ENCODE measurements at regions not wholly inside any gene's neighbourhood (a gene's known extent, or its start where the extent isn't known, plus 50 kb on each side); places are given as distances from the start of the nearest gene placed in this dataset.
"Not testable (repeated sequence)": the region's sequence is repeated elsewhere in the genome, so short reads cannot be mapped to it uniquely, and the experiment has no call there.

DNA sequence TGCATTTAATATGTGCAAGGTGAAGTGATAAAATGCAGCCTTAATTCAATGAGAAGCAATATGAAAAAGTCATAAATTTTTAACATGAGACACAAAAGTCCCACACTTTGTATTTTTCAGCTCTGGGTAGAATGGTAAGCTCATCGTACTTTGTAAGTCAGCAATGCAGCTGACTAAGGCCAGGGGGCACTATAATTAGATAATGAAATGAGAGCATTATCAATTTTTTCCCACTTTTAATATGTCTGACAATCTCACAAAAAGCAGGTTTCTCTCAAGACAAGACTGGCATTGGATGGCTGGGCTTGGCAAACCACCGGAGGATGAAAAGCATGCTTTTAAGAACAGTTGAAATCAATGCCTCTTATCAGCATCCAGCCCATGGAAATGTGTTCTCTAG lies 162.8 kb downstream of the FAM174A start:
- no peak for ATAC-seq

DNA sequence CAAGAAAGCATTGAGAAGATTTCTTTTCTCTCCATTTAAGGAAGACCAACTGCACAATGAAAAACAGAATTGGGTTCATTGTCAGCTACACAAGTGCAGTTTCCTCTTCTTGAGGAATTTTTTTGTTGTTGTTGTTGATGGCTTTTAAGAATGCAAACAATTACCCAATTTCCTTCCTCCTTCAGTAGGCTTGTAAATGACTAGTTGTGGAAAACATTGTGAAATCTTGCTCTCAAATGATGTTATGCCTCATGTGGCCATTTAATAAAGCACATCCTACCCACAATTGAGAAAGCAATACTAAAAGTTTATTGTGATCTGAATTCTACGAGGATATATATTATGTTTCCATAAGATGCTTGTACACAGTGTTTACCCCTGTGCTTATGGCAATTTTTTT lies 171.6 kb downstream of the FAM174A start:
- no peak for ATAC-seq

DNA sequence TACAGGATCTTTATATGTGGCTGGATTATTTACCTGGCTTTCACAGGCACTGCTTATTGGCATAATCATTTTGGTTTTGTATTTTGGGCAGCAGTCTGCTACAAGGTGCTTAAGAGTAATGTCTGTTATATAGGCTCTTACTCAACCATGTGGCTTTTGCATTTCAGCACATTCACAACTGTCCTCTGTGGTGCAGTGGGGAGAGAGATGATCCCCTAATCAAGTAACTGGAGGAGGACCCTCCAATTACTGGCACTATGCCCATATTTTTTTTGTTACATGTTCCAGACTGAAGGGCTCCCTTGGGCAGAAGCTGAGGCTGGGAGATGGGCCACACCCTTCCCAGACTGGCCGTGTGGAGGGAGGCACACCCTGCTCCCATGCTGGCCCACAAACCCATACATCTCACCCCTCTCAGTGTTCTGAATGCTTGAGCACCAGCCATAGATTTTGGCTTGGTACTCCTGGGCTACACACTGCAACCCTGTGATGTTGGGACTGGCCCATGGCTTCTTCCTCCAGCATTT lies 173.5 kb downstream of the FAM174A start:
- no peak for ATAC-seq

DNA sequence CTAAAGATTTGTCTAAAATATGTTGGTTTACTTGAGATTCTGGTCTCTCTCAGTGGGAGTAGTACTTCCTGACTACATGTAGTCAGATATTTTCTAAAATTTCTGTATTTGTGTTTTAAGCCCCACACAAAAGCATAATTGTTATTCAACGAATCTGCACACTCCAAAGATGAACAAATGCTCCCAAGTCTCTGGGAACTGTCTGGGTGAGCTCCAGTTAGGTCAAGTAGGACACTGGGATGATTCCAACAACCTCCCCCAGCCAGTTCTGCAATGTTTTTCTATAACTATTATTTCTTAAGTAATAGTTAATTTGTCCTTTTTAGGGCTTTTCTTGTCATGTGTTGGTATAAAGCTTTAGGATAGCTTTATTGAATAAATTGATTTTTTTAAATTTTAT lies 174.6 kb downstream of the FAM174A start:
- no peak for ATAC-seq

DNA sequence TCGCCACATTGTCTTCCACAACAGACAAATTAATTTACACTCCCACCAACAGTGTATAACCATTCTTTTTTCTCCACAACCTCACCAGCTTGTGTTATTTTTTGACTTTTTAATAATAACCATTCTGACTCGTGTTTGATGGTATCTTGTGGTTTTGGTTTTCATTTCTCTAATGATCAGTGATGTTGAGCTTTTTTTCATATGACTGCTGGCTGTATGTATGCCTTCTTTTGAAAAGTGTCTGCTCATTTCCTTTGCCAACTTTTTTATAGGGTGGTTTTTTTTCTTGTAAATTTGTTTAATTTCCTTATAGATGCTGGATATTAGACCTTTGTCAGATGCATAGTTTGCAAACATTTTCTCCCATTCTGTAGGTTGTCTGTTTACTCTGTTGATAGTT lies 179.6 kb downstream of the FAM174A start:
- not testable (repeated sequence) for ATAC-seq

DNA sequence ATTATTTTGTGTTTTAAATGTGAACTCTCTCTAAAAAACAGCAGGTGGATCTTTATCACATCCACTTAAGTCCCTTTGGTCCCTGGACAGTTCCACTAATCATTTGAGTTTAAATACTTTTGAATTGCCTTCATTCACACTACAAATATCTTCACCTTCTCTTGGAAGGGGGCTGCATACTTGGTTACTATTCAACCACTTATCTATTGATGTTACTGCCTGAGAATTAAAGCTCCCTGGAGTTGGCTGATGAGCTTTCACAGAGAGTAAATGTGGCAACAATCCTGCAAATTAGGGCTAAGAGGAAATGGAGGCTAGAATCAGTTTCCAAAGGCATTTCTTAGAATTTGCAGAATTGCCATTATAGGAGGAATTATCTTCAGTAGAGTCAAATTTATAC lies 180.4 kb downstream of the ST8SIA4 start:
- no peak for ATAC-seq

DNA sequence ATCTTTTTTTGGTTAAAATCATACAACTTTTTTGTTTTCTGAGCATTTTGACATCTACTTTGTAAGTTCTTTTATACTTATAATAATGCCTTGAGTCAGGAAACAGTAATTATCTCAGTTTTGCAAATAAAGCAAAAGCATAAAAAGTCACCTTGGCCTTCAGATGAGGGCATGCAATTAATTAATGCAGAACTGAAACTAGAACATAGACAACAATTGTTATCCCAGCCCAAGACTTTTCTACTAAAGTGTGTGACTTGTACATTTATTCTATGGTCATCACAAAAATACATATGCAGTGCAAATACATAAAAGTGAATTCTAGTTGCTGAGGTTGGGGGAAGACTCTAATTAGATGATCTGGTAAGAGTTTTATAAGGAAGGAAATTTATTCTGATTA lies 179.9 kb downstream of the ST8SIA4 start:
- ATAC-seq: no peak

DNA sequence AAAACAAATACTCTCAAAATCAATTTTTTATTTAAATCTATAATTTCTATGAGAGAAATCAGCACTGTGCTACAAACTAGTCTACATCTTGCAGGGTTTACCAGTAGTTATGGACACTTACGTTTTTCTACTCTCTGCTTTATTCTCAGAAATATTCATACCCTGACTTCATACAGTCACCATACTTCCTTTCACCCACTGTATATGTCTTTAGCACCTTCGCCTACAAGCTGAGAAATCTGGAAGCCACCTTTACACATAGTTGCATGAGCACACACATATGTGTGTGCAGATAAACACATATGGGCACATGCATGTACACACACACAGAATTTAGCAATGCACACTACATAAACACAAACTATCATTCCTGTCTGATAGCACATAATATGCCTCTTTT lies 177.0 kb downstream of the ST8SIA4 start:
- ATAC-seq: no peak

DNA sequence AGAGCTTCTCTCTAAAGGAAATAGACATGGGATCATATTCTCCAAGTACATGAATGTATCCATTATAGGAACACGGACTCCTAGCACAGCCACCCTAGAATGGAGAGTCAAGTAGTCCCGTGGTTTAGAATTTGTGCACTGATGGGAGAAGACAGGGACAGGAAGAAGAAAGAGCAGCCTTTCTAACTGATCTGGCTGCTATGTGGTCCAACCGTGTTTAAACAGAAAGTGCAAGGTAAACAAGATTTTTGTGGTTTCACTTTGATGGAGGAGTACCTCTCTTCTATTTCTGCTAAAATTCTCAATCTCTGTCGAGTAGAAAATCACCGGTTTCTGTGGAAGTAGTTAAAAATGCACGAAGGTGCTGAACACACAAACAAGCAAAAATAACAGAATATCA lies 171.3 kb downstream of the ST8SIA4 start:
- ATAC-seq: no peak

DNA sequence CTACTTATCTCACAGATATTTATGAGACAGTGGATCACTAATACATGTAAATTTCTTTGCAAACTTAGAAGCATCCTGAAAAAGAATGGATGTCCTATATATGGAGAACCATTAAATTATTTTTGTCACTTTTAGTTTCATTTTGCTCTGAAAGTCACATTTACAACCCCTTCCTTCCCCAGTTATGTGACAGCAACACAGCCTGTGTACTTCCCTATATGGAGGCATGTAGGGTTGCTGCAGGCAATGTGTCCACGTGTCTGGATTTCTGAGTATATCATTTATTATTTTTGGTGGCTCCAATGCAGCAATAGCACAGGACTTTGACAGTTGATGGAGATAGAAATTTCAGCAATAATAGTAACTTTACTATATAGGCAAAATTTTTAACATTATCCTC lies 156.4 kb downstream of the ST8SIA4 start:
- no peak for ATAC-seq

DNA sequence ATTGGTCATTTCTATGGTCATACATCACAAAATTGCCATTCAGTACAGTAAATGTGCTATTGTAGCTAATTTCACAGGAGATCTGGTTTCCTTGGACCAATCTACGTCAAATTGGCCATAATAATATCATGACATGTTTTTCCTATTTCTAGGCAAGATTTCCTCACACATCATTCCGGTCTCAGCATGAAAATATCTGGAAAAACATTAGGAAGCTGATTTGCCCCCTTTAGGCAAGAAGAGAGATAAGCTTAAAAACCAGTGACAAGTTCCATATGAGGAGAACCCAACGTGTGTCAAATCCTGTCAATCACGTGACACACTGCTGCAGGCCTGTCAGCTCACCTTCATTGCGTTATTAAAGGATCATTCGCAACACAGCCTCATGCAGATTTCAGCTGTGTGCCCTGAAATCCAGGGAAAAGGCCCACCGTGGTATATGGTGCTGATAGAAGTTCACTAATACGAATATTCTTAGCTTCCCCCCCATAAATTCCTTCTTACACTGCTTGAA lies 153.3 kb downstream of the ST8SIA4 start:
- ATAC-seq: no peak

DNA sequence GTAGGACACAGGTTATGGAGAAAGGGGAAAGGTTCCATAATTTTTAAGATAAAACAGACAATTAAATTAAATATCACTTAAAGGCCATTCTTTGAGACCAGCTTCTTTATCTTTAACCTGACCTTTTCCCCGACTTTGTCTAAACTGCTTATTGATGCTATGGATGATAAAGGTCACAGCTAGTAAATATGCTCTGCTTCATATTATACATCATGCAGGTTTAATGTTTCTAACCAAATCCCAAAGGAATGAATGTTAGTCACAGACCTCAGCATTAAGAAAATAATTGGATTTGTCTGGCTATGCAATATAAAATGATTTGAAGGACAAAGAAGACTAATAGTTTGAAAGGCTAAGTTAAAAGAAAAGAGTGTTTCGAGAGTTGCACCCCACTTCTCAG lies 147.6 kb downstream of the ST8SIA4 start:
- ATAC-seq: no peak

All from esophagus mucosa (tissue), 1 donor.